ENCODE measurements at regions not wholly inside any gene's neighbourhood (a gene's known extent, or its start where the extent isn't known, plus 50 kb on each side); places are given as distances from the start of the nearest gene placed in this dataset.

- no peaks in the 10 kb centered on the region for H3K4me1 ChIP-seq
- H3K36me3 ChIP-seq = no peaks in the 10 kb centered on the region
- no peak for ATAC-seq
- DNase-seq = no peak
- intact Hi-C loops (cut with DNase I; ENCODE audit: low total_unique reads) (no loop called here), in situ Hi-C loops (cut with MboI; ENCODE audit: low sequenced_read_pairs in 4 of 4) (no loop called here)
- no peak overlapping the region for H3K27ac ChIP-seq
- no peaks in the 10 kb centered on the region for H3K27me3 ChIP-seq
- no peak overlapping the region for H3K4me3 ChIP-seq
- H3K9me3 ChIP-seq = no peaks in the 10 kb centered on the region
- TF ChIP-seq POLR2A (IDR thresholded peaks at IDR 0.05) = no peak
- TF ChIP-seq, protein P1, sequence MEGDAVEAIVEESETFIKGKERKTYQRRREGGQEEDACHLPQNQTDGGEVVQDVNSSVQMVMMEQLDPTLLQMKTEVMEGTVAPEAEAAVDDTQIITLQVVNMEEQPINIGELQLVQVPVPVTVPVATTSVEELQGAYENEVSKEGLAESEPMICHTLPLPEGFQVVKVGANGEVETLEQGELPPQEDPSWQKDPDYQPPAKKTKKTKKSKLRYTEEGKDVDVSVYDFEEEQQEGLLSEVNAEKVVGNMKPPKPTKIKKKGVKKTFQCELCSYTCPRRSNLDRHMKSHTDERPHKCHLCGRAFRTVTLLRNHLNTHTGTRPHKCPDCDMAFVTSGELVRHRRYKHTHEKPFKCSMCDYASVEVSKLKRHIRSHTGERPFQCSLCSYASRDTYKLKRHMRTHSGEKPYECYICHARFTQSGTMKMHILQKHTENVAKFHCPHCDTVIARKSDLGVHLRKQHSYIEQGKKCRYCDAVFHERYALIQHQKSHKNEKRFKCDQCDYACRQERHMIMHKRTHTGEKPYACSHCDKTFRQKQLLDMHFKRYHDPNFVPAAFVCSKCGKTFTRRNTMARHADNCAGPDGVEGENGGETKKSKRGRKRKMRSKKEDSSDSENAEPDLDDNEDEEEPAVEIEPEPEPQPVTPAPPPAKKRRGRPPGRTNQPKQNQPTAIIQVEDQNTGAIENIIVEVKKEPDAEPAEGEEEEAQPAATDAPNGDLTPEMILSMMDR (IDR thresholded peaks at IDR 0.05 in 4 of 5, conservative IDR thresholded peaks at IDR 0.05 in 1 of 5) = no peak
These were observed 81.5 kb upstream of the VIPR2 start for GRCh38 chr7:159226011-159226702.

DNA sequence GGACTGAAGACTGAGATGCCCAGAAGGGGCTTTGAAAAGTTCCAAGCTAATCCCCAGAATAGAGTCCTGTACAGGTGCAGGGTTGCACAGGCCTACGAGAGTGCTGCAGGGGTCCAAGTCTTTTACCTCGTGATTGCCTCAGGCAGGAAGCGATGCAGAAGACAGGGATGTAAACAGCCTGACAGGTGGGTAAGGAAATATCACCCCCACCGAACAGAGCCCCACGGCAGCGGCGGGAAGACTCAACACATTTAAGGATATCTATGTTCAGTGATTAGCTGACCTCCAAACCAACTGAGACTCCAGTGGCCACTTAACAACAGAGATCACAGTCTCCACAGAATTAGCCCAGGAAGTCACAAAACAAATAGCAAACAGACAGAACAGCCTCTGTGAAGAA, 73.9 kb upstream of the VIPR2 start:
- H3K27me3 ChIP-seq = no peaks in the 10 kb centered on the region
- DNase-seq = no peak
- no peak overlapping the region for H3K27ac ChIP-seq
- in situ Hi-C loops (cut with MboI; ENCODE audit: low sequenced_read_pairs in 4 of 4) = no loop called here
- TF ChIP-seq, protein P1 (IDR thresholded peaks at IDR 0.05 in 4 of 5, conservative IDR thresholded peaks at IDR 0.05 in 1 of 5) = no peak
- no peak for TF ChIP-seq POLR2A (IDR thresholded peaks at IDR 0.05)
- intact Hi-C loops (cut with DNase I; ENCODE audit: low total_unique reads) = no loop called here
- H3K9me3 ChIP-seq = no peaks in the 10 kb centered on the region
- H3K4me1 ChIP-seq = no peaks in the 10 kb centered on the region
- no peak overlapping the region for H3K4me3 ChIP-seq
- no peak for ATAC-seq
- no peaks in the 10 kb centered on the region for H3K36me3 ChIP-seq

- Histone ChIP-seq H3K27ac (no peak overlapping the region), H3K36me3 (no peaks in the 10 kb centered on the region), H3K4me3 (no peak overlapping the region), H3K27me3 (no peaks in the 10 kb centered on the region), H3K9me3 (no peaks in the 10 kb centered on the region), H3K4me1 (no peaks in the 10 kb centered on the region)
- in situ Hi-C loops (cut with MboI; ENCODE audit: low sequenced_read_pairs in 4 of 4) (no loop called here), intact Hi-C loops (cut with DNase I; ENCODE audit: low total_unique reads) (no loop called here)
- no peak for TF ChIP-seq POLR2A (IDR thresholded peaks at IDR 0.05)
- TF ChIP-seq, protein P1 (IDR thresholded peaks at IDR 0.05 in 4 of 5, conservative IDR thresholded peaks at IDR 0.05 in 1 of 5) = no peak
- ATAC-seq = no peak
- no peak for DNase-seq
These were observed 73.5 kb upstream of the VIPR2 start for GRCh38 chr7:159218170-159218569.

DNA sequence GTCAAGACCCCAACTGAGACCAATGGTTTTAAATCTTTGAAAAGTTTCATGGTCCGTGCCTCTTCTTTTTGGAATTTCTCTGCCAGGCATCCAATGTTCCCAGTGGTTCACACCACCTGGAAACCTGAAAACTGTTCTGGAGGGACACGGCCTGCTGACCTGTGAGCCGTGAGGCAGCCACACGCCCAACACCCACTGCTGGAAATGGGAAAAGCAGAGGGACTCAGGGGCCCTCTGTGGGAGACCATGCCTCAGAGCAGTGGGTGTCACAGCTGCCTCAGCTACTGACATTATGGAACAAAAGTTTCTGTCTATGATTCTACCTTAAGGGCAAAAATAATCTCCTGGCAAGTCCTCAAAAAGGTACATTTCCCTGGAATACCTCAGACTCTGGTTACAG, 70.4 kb upstream of the VIPR2 start:
- no peaks in the 10 kb centered on the region for H3K9me3 ChIP-seq
- ATAC-seq (no peak), DNase-seq (no peak)
- in situ Hi-C loops (cut with MboI; ENCODE audit: low sequenced_read_pairs in 4 of 4) = no loop called here
- intact Hi-C loops (cut with DNase I; ENCODE audit: low total_unique reads) = no loop called here
- no peaks in the 10 kb centered on the region for H3K36me3 ChIP-seq
- no peak overlapping the region for H3K4me3 ChIP-seq
- TF ChIP-seq, protein P1 (IDR thresholded peaks at IDR 0.05 in 4 of 5, conservative IDR thresholded peaks at IDR 0.05 in 1 of 5) = no peak
- no peak for TF ChIP-seq POLR2A (IDR thresholded peaks at IDR 0.05)
- H3K4me1 ChIP-seq = no peaks in the 10 kb centered on the region
- no peaks in the 10 kb centered on the region for H3K27me3 ChIP-seq
- no peak overlapping the region for H3K27ac ChIP-seq

GRCh38 chr7:159213253-159213652, 68.6 kb upstream of the VIPR2 start:
- DNase-seq (no peak), ATAC-seq (no peak)
- Histone ChIP-seq H3K36me3 (no peaks in the 10 kb centered on the region), H3K4me1 (no peaks in the 10 kb centered on the region), H3K27ac (no peak overlapping the region), H3K4me3 (no peak overlapping the region), H3K27me3 (no peaks in the 10 kb centered on the region), H3K9me3 (no peaks in the 10 kb centered on the region)
- TF ChIP-seq POLR2A (IDR thresholded peaks at IDR 0.05) = no peak
- TF ChIP-seq, protein P1 (IDR thresholded peaks at IDR 0.05 in 4 of 5, conservative IDR thresholded peaks at IDR 0.05 in 1 of 5) = no peak
- in situ Hi-C loops (cut with MboI; ENCODE audit: low sequenced_read_pairs in 4 of 4) = no loop called here
- intact Hi-C loops (cut with DNase I; ENCODE audit: low total_unique reads) = no loop called here

Data from gastrocnemius medialis (tissue), 4 donors.